ENCODE measurements at regions not wholly inside any gene's neighbourhood (a gene's known extent, or its start where the extent isn't known, plus 50 kb on each side); places are given as distances from the start of the nearest gene placed in this dataset.

DNA sequence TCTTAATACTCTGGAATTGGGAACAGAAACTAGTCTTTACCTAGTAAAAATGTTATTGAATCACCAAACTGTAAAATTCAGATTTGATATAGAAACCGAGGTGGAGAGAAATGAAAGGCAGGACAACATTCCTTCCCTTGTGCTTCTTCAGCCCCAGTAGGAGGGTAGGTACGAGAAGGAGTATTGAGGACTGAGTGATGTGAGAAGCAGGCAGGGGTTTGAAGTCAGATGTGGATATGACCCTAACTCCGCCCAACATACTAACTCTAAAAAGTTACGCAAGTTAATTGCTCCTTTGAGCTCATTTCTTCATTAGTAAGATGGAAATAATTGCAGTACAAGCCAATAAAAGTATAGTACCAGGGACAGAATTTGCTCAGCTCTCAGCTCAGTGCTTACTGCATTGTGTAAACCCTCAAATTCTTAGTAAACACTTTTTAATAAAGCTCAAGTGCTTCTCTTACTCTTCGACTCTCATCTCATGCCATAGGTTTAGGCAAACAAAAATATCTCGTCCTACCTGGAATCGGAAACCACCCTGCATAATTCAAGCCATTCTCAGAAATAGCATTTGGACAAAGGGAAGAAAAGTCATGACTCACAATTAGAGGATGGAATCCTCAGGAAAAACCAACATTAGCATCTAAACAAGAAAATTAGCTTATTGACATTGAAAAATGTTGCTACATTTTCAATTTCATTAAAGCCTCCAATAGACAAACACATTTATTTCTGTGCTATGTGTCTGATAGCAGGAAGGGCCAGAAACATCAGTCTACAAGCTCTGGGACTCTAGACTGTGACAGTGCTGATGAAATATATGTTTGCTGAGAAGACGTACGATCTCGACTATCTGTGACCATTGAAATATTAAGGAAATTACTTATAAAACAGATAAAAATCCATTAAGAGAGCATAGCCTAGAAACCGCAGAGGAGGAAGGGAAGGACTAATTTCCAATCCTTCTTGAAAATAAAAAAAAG is 161.3 kb downstream of the HNMT start:
- Histone ChIP-seq H3K27ac (no peak overlapping the region), H3K9me3 (ENCODE audit: control insufficient read depth, low read length) (no peaks in the 10 kb centered on the region), H2AFZ (no peak overlapping the region), H3K27me3 (ENCODE audit: control insufficient read depth, insufficient read depth, low read length) (no peaks in the 10 kb centered on the region), H3K79me2 (no peaks in the 10 kb centered on the region), H3K9ac (no peak overlapping the region), H3K36me3 (ENCODE audit: control insufficient read depth, insufficient read depth, low read length) (no peaks in the 10 kb centered on the region), H3K4me2 (ENCODE audit: low read length) (no peak overlapping the region), H3K4me1 (no peaks in the 10 kb centered on the region), H3K4me3 (ENCODE audit: low read depth, low read length) (no peak overlapping the region)
- TF ChIP-seq, protein P1, sequence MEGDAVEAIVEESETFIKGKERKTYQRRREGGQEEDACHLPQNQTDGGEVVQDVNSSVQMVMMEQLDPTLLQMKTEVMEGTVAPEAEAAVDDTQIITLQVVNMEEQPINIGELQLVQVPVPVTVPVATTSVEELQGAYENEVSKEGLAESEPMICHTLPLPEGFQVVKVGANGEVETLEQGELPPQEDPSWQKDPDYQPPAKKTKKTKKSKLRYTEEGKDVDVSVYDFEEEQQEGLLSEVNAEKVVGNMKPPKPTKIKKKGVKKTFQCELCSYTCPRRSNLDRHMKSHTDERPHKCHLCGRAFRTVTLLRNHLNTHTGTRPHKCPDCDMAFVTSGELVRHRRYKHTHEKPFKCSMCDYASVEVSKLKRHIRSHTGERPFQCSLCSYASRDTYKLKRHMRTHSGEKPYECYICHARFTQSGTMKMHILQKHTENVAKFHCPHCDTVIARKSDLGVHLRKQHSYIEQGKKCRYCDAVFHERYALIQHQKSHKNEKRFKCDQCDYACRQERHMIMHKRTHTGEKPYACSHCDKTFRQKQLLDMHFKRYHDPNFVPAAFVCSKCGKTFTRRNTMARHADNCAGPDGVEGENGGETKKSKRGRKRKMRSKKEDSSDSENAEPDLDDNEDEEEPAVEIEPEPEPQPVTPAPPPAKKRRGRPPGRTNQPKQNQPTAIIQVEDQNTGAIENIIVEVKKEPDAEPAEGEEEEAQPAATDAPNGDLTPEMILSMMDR (IDR thresholded peaks at IDR 0.05): no peak

DNA sequence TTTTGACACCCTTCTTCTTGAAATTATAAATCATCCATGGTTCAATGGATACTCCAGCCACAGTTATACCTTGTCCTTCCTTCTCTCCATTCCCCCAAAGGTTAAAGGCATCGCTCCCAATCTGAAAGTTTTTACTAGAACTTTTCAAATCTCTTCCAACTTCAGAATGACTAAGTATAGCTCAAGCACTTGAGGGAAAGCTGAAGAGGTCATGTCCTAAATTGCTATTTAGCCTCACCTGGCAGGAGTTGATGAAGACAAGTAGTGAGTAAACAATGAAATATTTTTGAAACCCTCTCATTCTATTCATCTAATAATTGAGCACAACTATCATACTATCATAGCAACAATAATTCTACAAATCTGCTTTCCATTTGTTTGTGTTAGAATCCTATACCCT is 167.8 kb downstream of the HNMT start:
- H3K79me2 ChIP-seq: no peaks in the 10 kb centered on the region
- no peaks in the 10 kb centered on the region for H3K27me3 ChIP-seq (ENCODE audit: control insufficient read depth, insufficient read depth, low read length)
- no peak overlapping the region for H2AFZ ChIP-seq
- no peak overlapping the region for H3K4me2 ChIP-seq (ENCODE audit: low read length)
- no peak overlapping the region for H3K4me3 ChIP-seq (ENCODE audit: low read depth, low read length)
- H3K4me1 ChIP-seq: no peaks in the 10 kb centered on the region
- TF ChIP-seq, protein P1 (IDR thresholded peaks at IDR 0.05): no peak
- H3K9ac ChIP-seq: no peak overlapping the region
- no peaks in the 10 kb centered on the region for H3K9me3 ChIP-seq (ENCODE audit: control insufficient read depth, low read length)
- H3K27ac ChIP-seq: no peak overlapping the region
- H3K36me3 ChIP-seq (ENCODE audit: control insufficient read depth, insufficient read depth, low read length): no peaks in the 10 kb centered on the region

DNA sequence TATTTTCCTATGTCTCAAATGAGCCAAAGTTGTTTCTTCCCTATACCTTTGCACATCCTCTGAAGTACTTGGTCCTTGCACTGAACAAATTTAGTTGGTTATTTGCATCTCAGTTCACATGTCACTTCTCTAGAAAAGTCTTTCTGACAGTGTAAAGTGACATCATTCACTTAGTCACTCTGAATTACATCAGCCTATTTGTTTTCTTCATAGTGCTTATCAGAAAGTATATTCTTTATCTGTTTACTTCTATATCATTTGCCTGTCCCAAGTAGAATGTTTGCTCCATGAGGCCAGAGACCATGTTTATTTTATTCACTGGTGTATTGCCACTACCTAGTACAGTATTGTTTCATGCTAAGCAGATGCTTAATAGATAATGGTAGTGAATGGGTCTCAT is 173.7 kb downstream of the HNMT start:
- no peak overlapping the region for H2AFZ ChIP-seq
- H3K27ac ChIP-seq: no peak overlapping the region
- H3K79me2 ChIP-seq: no peaks in the 10 kb centered on the region
- H3K4me3 ChIP-seq (ENCODE audit: low read depth, low read length): no peak overlapping the region
- H3K9ac ChIP-seq: no peak overlapping the region
- no peaks in the 10 kb centered on the region for H3K36me3 ChIP-seq (ENCODE audit: control insufficient read depth, insufficient read depth, low read length)
- TF ChIP-seq, protein P1 (IDR thresholded peaks at IDR 0.05): no peak
- no peaks in the 10 kb centered on the region for H3K9me3 ChIP-seq (ENCODE audit: control insufficient read depth, low read length)
- H3K27me3 ChIP-seq (ENCODE audit: control insufficient read depth, insufficient read depth, low read length): no peaks in the 10 kb centered on the region
- H3K4me1 ChIP-seq: no peaks in the 10 kb centered on the region
- H3K4me2 ChIP-seq (ENCODE audit: low read length): no peak overlapping the region

DNA sequence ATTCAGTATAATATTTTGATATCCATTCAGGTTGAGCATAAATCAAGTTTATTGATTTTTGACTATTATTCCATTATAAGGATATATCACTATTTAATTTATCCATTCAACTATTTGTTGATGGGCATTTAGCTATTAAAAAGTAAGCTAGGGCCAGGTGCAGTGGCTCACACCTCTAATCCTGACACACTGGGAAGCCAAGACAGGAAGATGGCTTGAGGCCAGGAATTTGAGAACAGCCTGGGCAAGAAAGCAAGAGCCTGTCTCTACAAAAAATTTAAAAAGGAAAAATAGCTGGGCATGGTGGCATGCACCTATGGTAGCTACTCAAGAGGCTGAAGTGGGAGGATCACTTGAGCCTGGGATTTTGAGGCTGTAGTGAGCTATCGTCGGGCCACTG is 183.5 kb downstream of the HNMT start:
- Histone ChIP-seq H3K9me3 (ENCODE audit: control insufficient read depth, low read length) (no peaks in the 10 kb centered on the region), H3K27ac (no peak overlapping the region), H3K36me3 (ENCODE audit: control insufficient read depth, insufficient read depth, low read length) (no peaks in the 10 kb centered on the region), H3K4me2 (ENCODE audit: low read length) (no peak overlapping the region), H3K9ac (no peak overlapping the region), H2AFZ (no peak overlapping the region), H3K79me2 (no peaks in the 10 kb centered on the region), H3K4me3 (ENCODE audit: low read depth, low read length) (no peak overlapping the region), H3K4me1 (no peaks in the 10 kb centered on the region), H3K27me3 (ENCODE audit: control insufficient read depth, insufficient read depth, low read length) (no peaks in the 10 kb centered on the region)
- TF ChIP-seq, protein P1 (IDR thresholded peaks at IDR 0.05): no peak

DNA sequence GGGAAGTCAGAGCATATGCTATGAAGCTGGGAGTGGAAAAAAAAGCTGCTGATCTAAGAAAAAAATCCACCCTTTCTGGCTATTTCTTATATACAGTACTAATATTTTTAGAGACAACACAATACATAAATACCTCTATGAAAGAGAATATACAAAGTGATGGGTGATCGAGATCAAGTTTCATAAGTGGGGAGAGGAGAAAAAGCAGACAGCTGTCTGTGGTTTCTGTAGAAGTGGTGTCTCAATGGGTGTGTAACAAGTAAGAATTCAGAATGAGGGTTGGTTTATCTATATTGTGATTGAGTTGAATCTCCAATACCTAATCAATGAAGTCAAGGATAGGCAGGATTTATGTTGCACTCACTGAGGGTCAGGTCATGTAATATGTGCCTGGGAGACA is 191.0 kb downstream of the HNMT start:
- H2AFZ ChIP-seq: no peak overlapping the region
- no peaks in the 10 kb centered on the region for H3K4me1 ChIP-seq
- no peak overlapping the region for H3K9ac ChIP-seq
- H3K4me2 ChIP-seq (ENCODE audit: low read length): no peak overlapping the region
- no peak overlapping the region for H3K4me3 ChIP-seq (ENCODE audit: low read depth, low read length)
- no peaks in the 10 kb centered on the region for H3K27me3 ChIP-seq (ENCODE audit: control insufficient read depth, insufficient read depth, low read length)
- no peaks in the 10 kb centered on the region for H3K9me3 ChIP-seq (ENCODE audit: control insufficient read depth, low read length)
- H3K27ac ChIP-seq: no peak overlapping the region
- H3K79me2 ChIP-seq: no peaks in the 10 kb centered on the region
- H3K36me3 ChIP-seq (ENCODE audit: control insufficient read depth, insufficient read depth, low read length): no peaks in the 10 kb centered on the region
- TF ChIP-seq, protein P1 (IDR thresholded peaks at IDR 0.05): no peak

Data from parathyroid adenoma (tissue), 2 donors.